ENCODE measurements at regions not wholly inside any gene's neighbourhood (a gene's known extent, or its start where the extent isn't known, plus 50 kb on each side); places are given as distances from the start of the nearest gene placed in this dataset.

GRCh38 chr14:34331728-34332623, 130.1 kb downstream of the SPTSSA start (continued):
- TF ChIP-seq ARID4A (CRISPR knock-in tag; IDR thresholded peaks at IDR 0.05; ENCODE audit: borderline replicate concordance), result peak; percentile 80
- TF ChIP-seq BCLAF1 (IDR thresholded peaks at IDR 0.05), result no peak
- no peak for TF ChIP-seq PBX3 (CRISPR knock-in tag; IDR thresholded peaks at IDR 0.05; ENCODE audit: borderline replicate concordance)
- TF ChIP-seq TP53 (CRISPR knock-in tag; conservative IDR thresholded peaks at IDR 0.05), result no peak; the same call in 1 of the 2 replicates
- peak; percentile 86 for TF ChIP-seq KDM3A (CRISPR knock-in tag; IDR thresholded peaks at IDR 0.05; ENCODE audit: low read depth)
- TF ChIP-seq IKZF4 (CRISPR knock-in tag; IDR thresholded peaks at IDR 0.05; ENCODE audit: borderline replicate concordance, low read depth, not compliant biosample characterization), result peak; percentile 73
- TF ChIP-seq SATB2 (CRISPR knock-in tag; IDR thresholded peaks at IDR 0.05), result peak; percentile 57; the same call in 1 of the 2 replicates
- TF ChIP-seq SUZ12 (IDR thresholded peaks at IDR 0.05; ENCODE audit: low read depth, low read length), result no peak; the same call in 1 of the 2 replicates
- TF ChIP-seq ZNF644 (CRISPR knock-in tag; IDR thresholded peaks at IDR 0.05; ENCODE audit: low read depth), result peak; percentile 72; the same call in 1 of the 2 replicates
- TF ChIP-seq ELF4 (CRISPR knock-in tag; IDR thresholded peaks at IDR 0.05; ENCODE audit: borderline replicate concordance), result no peak; the same call in 1 of the 2 replicates
- peak; percentile 43 for TF ChIP-seq ZNF18 (CRISPR knock-in tag; IDR thresholded peaks at IDR 0.05; ENCODE audit: insufficient replicate concordance)
- TF ChIP-seq ZBTB37 (CRISPR knock-in tag; IDR thresholded peaks at IDR 0.05), result no peak
- peak; percentile 80 for TF ChIP-seq SP140L (CRISPR knock-in tag; IDR thresholded peaks at IDR 0.05; ENCODE audit: borderline replicate concordance)
- TF ChIP-seq ZKSCAN5 (CRISPR knock-in tag; IDR thresholded peaks at IDR 0.05), result peak; percentile 77; the same call in 1 of the 2 replicates
- no peak for TF ChIP-seq ZNF383 (CRISPR knock-in tag; IDR thresholded peaks at IDR 0.05; ENCODE audit: borderline replicate concordance)

All from HepG2 (cell line).